BJ (cell line): ENCODE measurements at regions not wholly inside any gene's neighbourhood (a gene's known extent, or its start where the extent isn't known, plus 50 kb on each side); places are given as distances from the start of the nearest gene placed in this dataset.
"Not testable (repeated sequence)": the region's sequence is repeated elsewhere in the genome, so short reads cannot be mapped to it uniquely, and the experiment has no call there.

Experiments used
- CTCF ChIA-PET: fragments of 350-600 bp; formaldehyde crosslinking; extraction: SDS; loops from one replicate; lab custom pipeline; 2021; ENCODE audit warnings: antibody characterized with exemption, inconsistent platforms; lab: Yijun Ruan, JAX
- POLR2A ChIA-PET: fragments of 300-600 bp; sonication (Branson Sonifier 250); formaldehyde crosslinking; extraction: SDS; loops from one replicate; lab custom pipeline; 2021; ENCODE audit warnings: antibody characterized with exemption; lab: Charles Lee
- DNase-seq: peaks from one replicate; pipeline ENCODE4 v3.0.0-alpha.2; 2011; ENCODE audit warnings: low read depth
- H3K27me3 ChIP-seq: 2 replicates; pipeline ENCODE4 v1.6.0; 2011; ENCODE audit warnings: low read length; ENCODE audit not compliant: control insufficient read depth, insufficient read depth
- H3K36me3 ChIP-seq: 2 replicates; pipeline ENCODE4 v1.5.1; 2011; ENCODE audit warnings: low read length; ENCODE audit not compliant: control insufficient read depth, insufficient read depth
- H3K4me3 ChIP-seq: 2 replicates; pipeline ENCODE4 v1.5.1; 2011; ENCODE audit warnings: low read depth, mild to moderate bottlenecking, control low read depth, low read length
- TF ChIP-seq, protein P1 (sequence below): IDR thresholded peaks from 2 replicates; pipeline ENCODE4 v1.5.1; 2011; ENCODE audit warnings: low read depth, mild to moderate bottlenecking, control low read depth, inconsistent platforms, low read length, moderate library complexity; ENCODE audit not compliant: insufficient read depth

DNA sequence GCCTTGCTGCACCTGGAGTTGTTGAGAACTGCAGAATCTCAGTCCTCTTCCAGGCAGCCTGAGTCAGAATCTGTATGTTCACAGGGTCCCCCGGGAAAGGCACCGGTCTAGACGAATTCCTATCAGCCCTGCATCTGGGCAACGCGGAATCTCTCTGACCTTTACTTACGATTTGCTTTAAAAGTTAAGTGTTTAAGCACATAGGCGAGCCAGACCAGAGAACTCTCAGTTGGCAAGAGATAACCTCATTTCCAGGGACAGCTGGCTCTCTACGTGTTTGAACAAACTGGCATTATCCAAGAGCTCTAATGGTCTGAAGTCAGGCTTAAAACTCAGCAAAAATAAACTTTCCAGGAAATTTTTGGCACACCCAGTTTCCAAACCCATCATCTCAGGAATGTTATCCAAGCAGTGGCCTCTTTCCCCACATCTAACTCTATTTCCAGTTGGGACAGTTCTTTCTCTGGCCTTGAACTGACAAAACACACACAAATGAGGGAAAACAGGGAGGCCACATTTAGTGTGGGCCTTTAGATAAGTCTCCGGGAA lies 53.4 kb downstream of the HES1 start:
- CTCF ChIA-PET, result no interaction called here
- TF ChIP-seq, protein P1, sequence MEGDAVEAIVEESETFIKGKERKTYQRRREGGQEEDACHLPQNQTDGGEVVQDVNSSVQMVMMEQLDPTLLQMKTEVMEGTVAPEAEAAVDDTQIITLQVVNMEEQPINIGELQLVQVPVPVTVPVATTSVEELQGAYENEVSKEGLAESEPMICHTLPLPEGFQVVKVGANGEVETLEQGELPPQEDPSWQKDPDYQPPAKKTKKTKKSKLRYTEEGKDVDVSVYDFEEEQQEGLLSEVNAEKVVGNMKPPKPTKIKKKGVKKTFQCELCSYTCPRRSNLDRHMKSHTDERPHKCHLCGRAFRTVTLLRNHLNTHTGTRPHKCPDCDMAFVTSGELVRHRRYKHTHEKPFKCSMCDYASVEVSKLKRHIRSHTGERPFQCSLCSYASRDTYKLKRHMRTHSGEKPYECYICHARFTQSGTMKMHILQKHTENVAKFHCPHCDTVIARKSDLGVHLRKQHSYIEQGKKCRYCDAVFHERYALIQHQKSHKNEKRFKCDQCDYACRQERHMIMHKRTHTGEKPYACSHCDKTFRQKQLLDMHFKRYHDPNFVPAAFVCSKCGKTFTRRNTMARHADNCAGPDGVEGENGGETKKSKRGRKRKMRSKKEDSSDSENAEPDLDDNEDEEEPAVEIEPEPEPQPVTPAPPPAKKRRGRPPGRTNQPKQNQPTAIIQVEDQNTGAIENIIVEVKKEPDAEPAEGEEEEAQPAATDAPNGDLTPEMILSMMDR, result no peak
- Histone ChIP-seq H3K36me3 (no peaks in the 10 kb centered on the region), H3K4me3 (no peak overlapping the region), H3K27me3 (no peaks in the 10 kb centered on the region; the same call in 1 of the 2 replicates)
- DNase-seq, result no peak
- POLR2A ChIA-PET, result no interaction called here

DNA sequence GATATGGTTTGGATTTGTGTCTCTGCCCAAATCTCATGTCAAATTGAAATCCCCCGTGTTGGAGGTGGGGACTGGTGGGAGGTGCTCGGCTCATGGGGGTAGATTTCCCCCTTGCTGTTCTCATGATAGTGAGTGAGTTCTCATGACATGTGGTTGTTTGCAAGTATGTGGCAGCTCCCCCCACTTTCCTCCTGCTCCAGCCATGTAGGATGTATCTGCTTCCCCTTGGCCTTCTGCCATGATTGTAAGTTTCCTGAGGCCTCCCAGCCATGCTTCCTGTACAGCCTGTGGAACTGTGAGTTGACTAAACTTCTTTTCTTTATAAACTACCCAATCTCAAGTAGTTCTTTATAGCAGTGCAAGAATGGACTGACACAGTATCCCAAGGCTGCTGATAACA lies 55.9 kb downstream of the HES1 start:
- CTCF ChIA-PET, H3K27me3 ChIP-seq, H3K4me3 ChIP-seq, H3K36me3 ChIP-seq, DNase-seq, POLR2A ChIA-PET: not testable (repeated sequence)

DNA sequence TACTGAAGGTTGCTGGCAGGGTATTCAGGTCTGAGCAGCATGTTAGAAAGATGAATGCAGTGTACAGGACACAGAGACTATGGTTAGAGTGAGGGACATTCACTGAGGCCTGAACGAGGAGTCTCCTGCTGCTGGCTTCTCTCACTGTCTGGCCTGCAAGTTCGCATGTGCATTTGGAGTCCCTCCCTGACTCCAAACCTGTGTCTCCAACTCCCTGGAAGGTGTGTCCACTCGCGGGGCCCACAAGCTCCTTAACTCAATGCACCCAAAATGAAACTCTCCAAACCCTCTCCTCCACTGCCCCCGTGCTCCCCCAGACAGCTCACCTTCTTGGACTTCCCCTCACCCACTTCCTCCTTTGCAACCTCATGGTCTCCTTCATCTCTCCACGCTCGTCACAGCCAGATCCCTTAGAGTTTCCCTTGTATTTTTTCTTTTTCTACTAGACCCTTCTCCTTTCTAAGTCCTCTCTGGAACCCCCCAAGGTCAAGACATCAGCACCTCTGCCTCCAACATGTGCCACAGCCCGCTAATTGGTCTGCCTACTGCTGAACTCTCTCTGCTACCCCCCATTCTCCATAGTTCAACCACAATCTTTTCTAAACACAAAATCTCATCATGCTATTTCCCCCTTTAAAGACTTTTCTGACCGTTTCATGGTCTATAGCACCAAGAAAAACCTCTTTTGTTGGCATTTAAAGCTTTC lies 58.3 kb downstream of the HES1 start:
- no peak for DNase-seq
- Histone ChIP-seq H3K27me3 (peaks cover 3% of the 10 kb centered on the region), H3K36me3 (no peaks in the 10 kb centered on the region), H3K4me3 (no peak overlapping the region)
- TF ChIP-seq, protein P1, result no peak
- ChIA-PET POLR2A (no interaction called here), CTCF (no interaction called here)

DNA sequence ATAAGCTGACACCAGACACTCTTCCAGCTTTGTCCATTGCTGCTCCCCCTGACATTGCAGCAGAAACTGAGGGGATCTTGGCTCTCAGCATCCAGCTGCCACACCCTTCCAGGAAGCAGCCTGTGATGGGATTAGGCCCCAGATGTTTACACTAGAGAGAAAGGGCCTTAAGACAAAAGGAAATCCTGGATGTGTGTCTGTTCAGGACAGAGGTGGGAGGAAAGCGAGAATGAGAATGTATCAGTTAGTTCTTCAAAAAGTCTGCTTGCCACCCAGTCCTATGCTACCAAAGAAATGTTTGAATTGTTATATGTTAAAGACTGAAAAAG lies 58.8 kb downstream of the HES1 start:
- Histone ChIP-seq H3K27me3 (peaks cover 3% of the 10 kb centered on the region), H3K36me3 (no peaks in the 10 kb centered on the region), H3K4me3 (no peak overlapping the region)
- ChIA-PET POLR2A (no interaction called here), CTCF (no interaction called here)
- no peak for DNase-seq
- TF ChIP-seq, protein P1, result no peak

DNA sequence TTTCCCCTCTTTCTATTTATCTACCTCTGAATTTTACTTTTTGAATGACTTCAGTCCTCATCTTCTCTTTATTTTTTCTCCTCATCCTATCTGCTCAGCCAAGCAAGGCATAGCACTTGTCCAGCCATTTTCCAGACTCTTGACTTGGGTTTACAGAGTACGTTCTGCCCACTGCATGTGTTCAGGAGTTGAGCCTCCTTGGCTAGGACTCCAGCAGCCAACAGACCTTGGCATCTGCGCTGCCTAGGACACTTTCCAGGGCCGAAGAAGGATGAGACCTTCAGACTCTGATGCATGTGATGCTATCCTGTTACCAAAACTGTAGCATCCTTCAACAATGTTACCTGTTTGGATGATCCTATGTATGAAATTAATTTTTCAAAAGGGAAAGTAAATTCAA lies 59.7 kb downstream of the HES1 start:
- CTCF ChIA-PET, result no interaction called here
- TF ChIP-seq, protein P1, result no peak
- no peak for DNase-seq
- Histone ChIP-seq H3K4me3 (no peak overlapping the region), H3K27me3 (peaks cover 3% of the 10 kb centered on the region), H3K36me3 (no peaks in the 10 kb centered on the region)
- POLR2A ChIA-PET, result no interaction called here

DNA sequence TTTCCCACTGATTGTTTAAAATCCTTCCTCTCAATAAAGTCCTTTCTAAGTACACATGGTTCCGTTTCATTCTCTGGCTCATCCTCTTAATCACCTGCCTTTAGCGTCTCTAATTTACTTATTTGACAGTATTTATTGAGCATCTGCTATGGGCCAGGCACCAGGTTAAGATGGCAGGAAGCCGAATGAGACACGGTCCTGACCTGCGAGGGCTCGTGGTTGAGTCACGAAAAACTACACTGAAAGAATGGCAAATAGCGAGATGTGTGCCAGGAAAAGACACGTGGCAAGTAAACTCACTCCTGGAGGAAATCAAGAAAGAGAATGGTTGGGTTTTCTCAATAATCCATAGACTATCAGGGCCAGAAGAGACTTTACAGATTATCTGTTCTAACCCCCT lies 60.9 kb downstream of the HES1 start:
- Histone ChIP-seq H3K4me3 (no peak overlapping the region), H3K27me3 (peaks cover 3% of the 10 kb centered on the region), H3K36me3 (no peaks in the 10 kb centered on the region)
- POLR2A ChIA-PET, result no interaction called here
- TF ChIP-seq, protein P1, result no peak
- CTCF ChIA-PET, result no interaction called here
- no peak for DNase-seq
